Stimulated activated CD4-positive, alpha-beta T cell treated with anti-CD3 and anti-CD28 coated beads, Interleukin-4, amount 100 ng/mL, for 48 hours (primary cell): ENCODE measurements at regions not wholly inside any gene's neighbourhood (a gene's known extent, or its start where the extent isn't known, plus 50 kb on each side); places are given as distances from the start of the nearest gene placed in this dataset.

ENCODE experiments used
- DNase-seq, 2 donors: peaks; one replicate each; pipeline ENCODE4 v3.0.0-alpha.2; 2020; ENCODE audit warnings: low read depth in 2 of 2

DNA sequence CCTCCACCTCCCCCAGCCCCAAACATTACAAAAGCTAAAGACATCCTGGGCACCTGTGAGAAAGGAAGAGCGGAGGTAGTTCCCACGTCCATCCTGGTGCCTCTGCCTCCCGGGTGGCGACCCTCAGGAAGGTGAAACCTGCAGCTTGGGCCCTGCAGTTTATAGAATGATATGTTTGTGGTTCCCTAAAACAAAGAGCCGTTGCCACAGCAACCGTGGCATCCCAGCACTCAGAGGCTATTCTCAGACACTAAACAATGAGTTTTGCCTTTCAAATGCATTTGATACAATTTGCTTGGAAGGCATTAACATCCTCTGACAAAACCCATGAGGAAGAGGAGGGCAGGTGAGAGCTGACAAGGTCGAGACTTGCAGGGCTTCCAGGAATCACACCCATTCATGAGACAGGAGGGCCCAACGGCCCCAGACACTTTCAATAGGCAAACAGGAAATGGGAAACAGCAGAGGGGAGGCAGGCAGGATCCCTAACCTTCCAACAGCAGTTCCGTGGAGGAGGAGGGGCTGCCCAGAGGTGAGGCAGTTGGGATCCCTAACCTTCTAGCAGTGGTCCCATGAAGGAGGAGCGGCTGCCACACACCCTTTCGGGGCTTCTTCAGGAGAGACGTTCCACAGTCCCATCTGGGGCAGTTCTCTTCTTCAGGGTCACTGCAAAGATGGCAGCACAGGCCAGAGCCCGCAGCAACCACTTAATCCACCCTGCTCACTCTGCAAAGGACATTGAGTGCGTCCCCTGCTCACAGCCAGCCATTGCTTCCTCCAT is 379.2 kb downstream of the SHANK2 start:
- no peak for DNase-seq

GRCh38 chr11:70873736-70874412 is 378.5 kb downstream of the SHANK2 start:
- DNase-seq = no peak

DNA sequence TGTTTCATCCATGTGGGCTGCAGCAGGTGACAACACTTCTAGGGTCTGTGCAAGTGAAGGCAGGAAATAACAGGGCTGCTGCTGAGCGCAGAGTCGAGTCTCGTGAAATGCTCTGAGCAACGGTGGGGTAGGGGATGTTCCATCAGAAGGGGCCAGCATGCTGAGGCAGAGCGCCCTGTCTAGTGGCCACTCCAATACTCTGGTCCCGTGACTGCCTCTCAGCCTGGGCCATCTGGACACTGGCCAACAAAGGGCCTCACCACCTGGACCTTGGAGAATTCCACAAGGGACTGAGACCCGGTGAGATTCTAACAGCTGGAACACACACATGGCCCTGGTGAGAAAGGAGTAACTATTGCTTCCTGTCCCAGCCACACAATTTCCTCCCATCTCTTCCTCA is 375.7 kb downstream of the SHANK2 start:
- no peak for DNase-seq

DNA sequence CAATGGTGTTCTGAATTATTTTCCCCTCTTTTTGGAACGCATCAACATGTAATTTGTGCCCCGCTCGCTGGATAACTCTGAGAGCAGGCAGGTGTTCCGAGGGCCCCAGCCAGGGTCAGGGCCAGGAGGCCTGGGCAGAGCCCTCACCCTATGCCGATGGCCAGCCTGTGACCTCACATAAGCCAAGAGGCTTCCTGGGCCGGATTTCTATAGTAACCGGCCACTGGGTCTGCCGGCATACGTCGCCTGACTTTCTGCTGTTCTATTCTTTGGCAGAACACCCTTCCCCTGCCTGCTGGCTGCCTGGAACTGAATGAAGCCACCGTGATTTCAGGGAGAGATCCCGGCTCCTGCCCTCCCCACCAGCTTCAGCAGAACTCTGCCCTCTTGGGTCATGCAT is 375.2 kb downstream of the SHANK2 start:
- DNase-seq = no peak

- DNase-seq = no peak
Observed at GRCh38 chr11:70878366-70878765, 374.0 kb downstream of the SHANK2 start.

- no peak for DNase-seq
Observed at GRCh38 chr11:70879601-70880285, 372.6 kb downstream of the SHANK2 start.

GRCh38 chr11:70880416-70880815 is 372.0 kb downstream of the SHANK2 start:
- DNase-seq = no peak

DNA sequence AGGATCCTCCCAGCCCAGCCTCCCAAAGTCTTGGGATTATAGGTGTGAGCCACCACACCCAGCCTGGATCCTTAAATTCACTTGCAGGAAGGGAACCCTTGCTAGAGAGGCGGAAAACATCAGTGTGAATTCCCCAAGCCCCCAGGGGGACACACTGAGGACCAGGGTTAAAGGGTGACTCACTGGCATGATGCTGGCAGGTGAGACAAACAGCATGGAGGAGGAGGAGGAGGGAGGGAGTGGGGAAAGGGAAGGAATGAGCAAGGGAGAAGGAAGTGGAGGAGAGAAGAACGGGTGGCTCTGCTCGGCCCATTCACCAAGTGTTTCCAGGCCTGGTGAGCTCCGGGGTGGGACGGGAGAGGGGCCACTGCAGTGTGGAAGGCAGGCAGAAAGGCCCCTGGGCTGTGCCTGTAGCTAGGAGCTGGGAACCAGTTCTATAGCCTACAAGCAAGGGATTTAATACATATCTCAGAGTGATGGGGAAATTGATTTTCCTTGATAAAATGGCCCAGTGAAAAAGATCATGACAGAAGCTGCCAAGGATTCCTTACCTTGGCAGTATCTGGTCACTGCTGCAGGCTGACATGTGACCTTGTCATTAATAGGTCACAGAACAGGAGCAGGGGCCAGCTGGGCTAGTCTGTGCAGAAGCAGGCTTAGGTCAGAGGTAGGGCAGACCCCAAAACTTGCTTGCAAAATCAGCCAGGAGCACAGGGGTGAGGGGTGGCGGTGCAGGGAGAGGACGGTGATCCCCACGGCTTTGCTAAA is 370.2 kb downstream of the SHANK2 start:
- DNase-seq = no peak

DNA sequence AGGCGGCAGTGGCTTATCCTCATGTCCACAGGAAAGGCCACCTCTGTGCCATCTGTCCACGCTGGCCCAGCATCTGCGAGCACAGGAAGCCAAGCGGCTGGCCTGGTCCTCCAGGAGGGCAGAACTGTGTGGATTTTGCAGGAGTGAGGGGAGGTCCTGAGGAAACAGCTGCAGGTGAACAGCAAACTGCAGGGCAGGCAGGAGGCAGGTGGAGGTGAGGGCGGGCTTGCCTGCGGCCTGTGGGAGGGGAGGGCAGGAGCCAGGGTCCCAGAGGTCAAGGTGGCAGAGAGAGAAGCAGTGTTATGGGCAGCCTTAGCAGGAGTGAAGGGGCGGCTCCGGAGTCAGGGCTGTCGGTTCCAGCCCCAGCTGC is 369.7 kb downstream of the SHANK2 start:
- no peak for DNase-seq

DNA sequence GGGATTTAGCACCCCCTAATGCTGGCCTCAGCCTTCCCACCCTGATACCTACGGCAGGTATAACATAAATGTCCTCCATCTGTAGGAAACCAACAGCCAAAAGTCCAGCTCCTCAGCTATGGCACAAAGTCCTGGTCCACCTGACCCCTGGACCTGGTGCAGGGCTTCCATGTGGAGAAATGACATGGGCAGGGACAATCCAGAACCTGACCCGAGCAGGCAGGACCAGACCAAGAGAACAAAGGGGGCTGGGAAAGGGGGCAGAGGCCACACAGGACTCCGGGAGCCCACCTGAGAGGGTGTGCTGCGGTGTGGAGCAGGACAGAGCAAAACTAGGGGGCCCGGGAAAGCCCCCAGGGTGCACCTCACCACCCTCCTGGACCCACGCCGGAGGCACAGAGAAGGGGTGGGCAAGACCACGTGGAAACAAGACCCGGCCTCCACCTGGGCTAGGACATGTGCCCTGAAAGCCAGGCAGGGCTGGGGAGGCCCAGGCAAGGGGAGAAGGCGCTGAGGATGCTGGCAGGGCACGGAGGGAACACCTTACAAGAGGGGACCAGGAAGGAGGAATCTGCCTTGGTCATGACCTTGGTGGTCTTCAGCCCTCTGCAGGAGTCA is 368.9 kb downstream of the SHANK2 start:
- no peak for DNase-seq

GRCh38 chr11:70883973-70884623 is 368.3 kb downstream of the SHANK2 start:
- no peak for DNase-seq

GRCh38 chr11:70885281-70886231 is 366.8 kb downstream of the SHANK2 start:
- no peak for DNase-seq

GRCh38 chr11:70886256-70886655 is 366.1 kb downstream of the SHANK2 start:
- DNase-seq = no peak

GRCh38 chr11:70886676-70887541 is 365.5 kb downstream of the SHANK2 start:
- DNase-seq = no peak

GRCh38 chr11:70887542-70887827 is 364.9 kb downstream of the SHANK2 start:
- no peak for DNase-seq

- DNase-seq = no peak
Observed at GRCh38 chr11:70888061-70888460, 364.3 kb downstream of the SHANK2 start.

DNA sequence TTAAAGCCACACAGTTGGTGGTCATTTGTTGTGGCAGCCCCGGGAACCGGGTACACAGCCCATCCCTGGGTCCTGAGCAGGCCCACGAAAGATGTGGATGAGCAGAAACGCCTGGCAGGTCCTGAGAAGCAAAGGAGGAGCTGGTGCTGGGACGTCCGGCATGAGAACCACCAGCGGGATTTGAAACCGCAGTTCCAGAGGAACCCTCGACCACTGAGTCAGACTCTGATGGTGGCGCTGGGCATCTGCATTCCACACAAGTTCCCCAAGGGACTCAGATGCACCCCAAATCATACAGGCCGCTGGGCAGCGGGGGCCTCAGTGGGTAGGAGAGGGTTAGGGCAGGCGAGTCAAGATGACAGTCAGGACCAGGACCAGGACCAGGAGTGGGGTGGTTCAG is 363.0 kb downstream of the SHANK2 start:
- no peak for DNase-seq

DNA sequence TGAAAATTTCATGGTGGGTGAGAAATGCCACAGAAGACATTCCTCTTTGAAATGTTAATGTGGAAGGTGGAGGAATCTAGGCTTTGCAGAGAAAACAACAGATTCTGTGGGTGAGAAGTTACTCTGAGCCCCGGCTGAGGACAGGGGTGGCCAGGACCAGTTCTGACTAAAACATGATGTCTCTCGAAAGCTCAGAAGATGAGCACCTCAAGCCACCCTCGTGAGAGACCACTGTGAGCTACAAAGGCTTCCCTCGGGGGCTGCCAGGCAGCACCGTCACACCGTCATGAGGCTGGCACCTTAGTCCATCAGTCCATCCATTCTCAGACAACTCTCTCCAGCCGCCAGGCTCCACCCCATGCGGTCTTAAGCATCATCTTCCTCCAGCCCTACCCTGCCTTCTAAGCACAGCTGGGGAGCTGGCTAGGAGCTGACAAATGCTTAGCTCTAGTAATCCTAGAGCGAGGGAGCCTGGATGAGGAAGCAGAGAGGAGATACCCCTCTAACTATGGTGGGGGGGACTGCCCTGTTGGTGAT is 360.5 kb downstream of the SHANK2 start:
- no peak for DNase-seq

GRCh38 chr11:70892889-70893288 is 359.5 kb downstream of the SHANK2 start:
- no peak for DNase-seq
